HFFc6 (cell line): ENCODE measurements at regions not wholly inside any gene's neighbourhood (a gene's known extent, or its start where the extent isn't known, plus 50 kb on each side); places are given as distances from the start of the nearest gene placed in this dataset.

Experiments used
- DNase-seq: peaks from one replicate; pipeline ENCODE4 v3.0.0-alpha.2; 2018
- H3K27ac Mint-ChIP-seq: 2 replicates; pipeline ENCODE4 v1.8.0; 2020; ENCODE audit warnings: mild to moderate bottlenecking, mixed read lengths
- H3K27me3 Mint-ChIP-seq: 2 replicates; pipeline ENCODE4 v1.8.0; 2021; ENCODE audit warnings: mild to moderate bottlenecking, moderate library complexity, mixed read lengths; ENCODE audit not compliant: insufficient read depth
- H3K36me3 Mint-ChIP-seq: 2 replicates; pipeline ENCODE4 v1.8.0; 2021; ENCODE audit warnings: low read depth, mixed read lengths
- H3K4me1 Mint-ChIP-seq: 2 replicates; pipeline ENCODE4 v1.8.0; 2020; ENCODE audit warnings: low read depth, mixed read lengths
- H3K4me3 Mint-ChIP-seq: 2 replicates; pipeline ENCODE4 v1.8.0; 2020; ENCODE audit warnings: mild to moderate bottlenecking, moderate library complexity, mixed read lengths
- H3K9me3 Mint-ChIP-seq: 2 replicates; pipeline ENCODE4 v1.8.0; 2020; ENCODE audit warnings: mild to moderate bottlenecking, mixed read lengths
- CTCF ChIP-seq: fragments of 200-600 bp; sonication (generic); IDR thresholded peaks from 2 replicates; pipeline ENCODE4 v1.5.0; 2021; ENCODE audit warnings: antibody characterized with exemption, mild to moderate bottlenecking

- Mint-ChIP-seq H3K36me3 (peaks cover 6% of the 10 kb centered on the region; the same call in 1 of the 2 replicates), H3K9me3 (peaks cover 51% of the 10 kb centered on the region), H3K4me3 (no peak overlapping the region), H3K27me3 (no peaks in the 10 kb centered on the region), H3K27ac (no peak overlapping the region), H3K4me1 (no peaks in the 10 kb centered on the region)
- DNase-seq = no peak
- TF ChIP-seq CTCF = no peak
These were observed 116.2 kb upstream of the SOX11 start for GRCh38 chr2:5576015-5576414.

GRCh38 chr2:5587766-5588165, 104.4 kb upstream of the SOX11 start:
- Mint-ChIP-seq H3K27ac (no peak overlapping the region), H3K36me3 (no peaks in the 10 kb centered on the region; the same call in 1 of the 2 replicates), H3K4me1 (no peaks in the 10 kb centered on the region), H3K4me3 (no peak overlapping the region), H3K27me3 (no peaks in the 10 kb centered on the region), H3K9me3 (peaks cover 80% of the 10 kb centered on the region)
- DNase-seq = no peak
- TF ChIP-seq CTCF = no peak

- H3K4me1 Mint-ChIP-seq = no peaks in the 10 kb centered on the region
- peaks cover 80% of the 10 kb centered on the region for H3K9me3 Mint-ChIP-seq
- H3K27me3 Mint-ChIP-seq = no peaks in the 10 kb centered on the region
- TF ChIP-seq CTCF = no peak
- H3K27ac Mint-ChIP-seq = no peak overlapping the region
- H3K36me3 Mint-ChIP-seq = no peaks in the 10 kb centered on the region; the same call in 1 of the 2 replicates
- no peak for DNase-seq
- H3K4me3 Mint-ChIP-seq = no peak overlapping the region
These were observed 103.6 kb upstream of the SOX11 start for GRCh38 chr2:5588601-5589000.

GRCh38 chr2:5589183-5589582, 103.0 kb upstream of the SOX11 start:
- no peak for DNase-seq
- Mint-ChIP-seq H3K27ac (no peak overlapping the region), H3K4me1 (no peaks in the 10 kb centered on the region), H3K9me3 (peaks cover 83% of the 10 kb centered on the region), H3K36me3 (no peaks in the 10 kb centered on the region; the same call in 1 of the 2 replicates), H3K27me3 (no peaks in the 10 kb centered on the region), H3K4me3 (no peak overlapping the region)
- no peak for TF ChIP-seq CTCF

- H3K36me3 Mint-ChIP-seq = peaks cover 5% of the 10 kb centered on the region; the same call in 1 of the 2 replicates
- peaks cover 90% of the 10 kb centered on the region for H3K9me3 Mint-ChIP-seq
- no peak overlapping the region for H3K27ac Mint-ChIP-seq
These were observed 101.3 kb upstream of the SOX11 start for GRCh38 chr2:5590886-5591285.

More at GRCh38 chr2:5590886-5591285, 101.3 kb upstream of the SOX11 start:
- DNase-seq = no peak
- TF ChIP-seq CTCF = no peak
- H3K4me3 Mint-ChIP-seq = no peak overlapping the region
- no peaks in the 10 kb centered on the region for H3K4me1 Mint-ChIP-seq
- no peaks in the 10 kb centered on the region; the same call in 1 of the 2 replicates for H3K27me3 Mint-ChIP-seq
